ENCODE measurements at regions not wholly inside any gene's neighbourhood (a gene's known extent, or its start where the extent isn't known, plus 50 kb on each side); places are given as distances from the start of the nearest gene placed in this dataset.

DNA sequence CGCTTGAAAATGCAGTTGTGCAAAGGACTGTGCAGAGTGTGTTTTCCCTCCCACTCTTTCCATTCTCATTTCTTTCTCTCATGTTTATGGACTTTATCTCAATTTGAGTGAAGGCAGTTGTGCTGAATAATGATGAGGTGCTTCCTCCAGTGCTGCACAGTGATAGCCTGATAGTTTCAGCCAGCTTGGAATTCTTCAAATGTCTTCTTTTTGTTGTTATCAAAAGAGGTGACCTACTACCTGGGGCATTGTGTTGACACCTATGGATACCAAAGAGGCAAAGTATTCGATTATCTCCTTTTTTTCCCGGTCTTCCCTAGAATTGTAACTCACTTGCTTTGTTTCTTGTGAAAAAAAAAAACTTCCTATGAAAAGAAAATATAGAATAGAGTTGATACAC is 132.6 kb upstream of the ESRRG start:
- Histone ChIP-seq H2BK20ac (ENCODE audit: low read depth, low read length) (no peak overlapping the region), H3K18ac (ENCODE audit: low read depth, low read length) (no peak overlapping the region), H2BK120ac (ENCODE audit: low read depth, low read length) (no peak overlapping the region), H3K9ac (ENCODE audit: low read depth, low read length) (no peak overlapping the region), H3K27me3 (ENCODE audit: control insufficient read depth, insufficient read depth, low read length) (no peaks in the 10 kb centered on the region), H3K23ac (ENCODE audit: low read depth, low read length) (no peak overlapping the region), H3K4me3 (ENCODE audit: insufficient read depth, low read depth, low read length) (no peak overlapping the region), H3K79me1 (ENCODE audit: low read depth in 1 of 2, low read length in 2 of 2) (no peaks in the 10 kb centered on the region), H3K4me2 (ENCODE audit: low read depth, low read length) (no peak overlapping the region), H3K9me3 (ENCODE audit: control insufficient read depth, insufficient read depth, low read length) (no peaks in the 10 kb centered on the region), H3K27ac (ENCODE audit: insufficient read depth, low read length) (no peak overlapping the region), H3K4ac (ENCODE audit: low read depth, low read length) (no peak overlapping the region), H3K14ac (replicated peaks; ENCODE audit: low read depth, low read length) (no peak overlapping the region), H3K36me3 (ENCODE audit: control insufficient read depth, insufficient read depth, low read length) (no peaks in the 10 kb centered on the region), H4K5ac (ENCODE audit: low read depth, low read length) (no peak overlapping the region), H4K8ac (ENCODE audit: low read depth in 2 of 2, low read length in 2 of 2) (no peak overlapping the region), H4K20me1 (ENCODE audit: insufficient read depth, low read length) (no peaks in the 10 kb centered on the region), H2AK9ac (replicated peaks; ENCODE audit: low read depth, low read length, poor library complexity) (no peak overlapping the region), H2AK5ac (ENCODE audit: low read depth, low read length) (no peak overlapping the region), H2AFZ (replicated peaks; ENCODE audit: low read length, poor library complexity) (no peak overlapping the region), H2BK15ac (ENCODE audit: low read depth, low read length) (no peak overlapping the region), H3K9me1 (ENCODE audit: insufficient read depth, low read length) (no peaks in the 10 kb centered on the region), H4K91ac (ENCODE audit: insufficient read depth, low read depth, low read length) (no peak overlapping the region), H3K56ac (ENCODE audit: extremely low read depth, insufficient read depth, low read length) (no peak overlapping the region), H3K4me1 (ENCODE audit: control insufficient read depth, insufficient read depth, low read length) (no peaks in the 10 kb centered on the region), H2BK5ac (ENCODE audit: low read depth, low read length, poor library complexity, severe bottlenecking) (no peak overlapping the region)
- dilution Hi-C loops (cut with HindIII; ENCODE audit: low sequenced_read_pairs, unreplicated experiment) (no loop called here), intact Hi-C loops (cut with micrococcal nuclease) (no loop called here), in situ Hi-C loops (cut with MboI; ENCODE audit: low sequenced_read_pairs) (no loop called here)
- no peak for DNase-seq
- WGBS, 2 experiments (ENCODE audit: extremely low coverage in 2 of 2, insufficient read length in 1 of 2) = no CpG with 5 or more reads among the region's 3 CpGs
- CTCF ChIA-PET = no interaction called here
- no peak for ATAC-seq (ENCODE audit: low read depth)
- TF ChIP-seq POLR2A (IDR thresholded peaks at IDR 0.05; ENCODE audit: low read depth, low read length) (no peak), SMC3 (IDR thresholded peaks at IDR 0.05; ENCODE audit: low read depth, low read length) (no peak), FOS (IDR thresholded peaks at IDR 0.05; ENCODE audit: low read depth, low read length) (no peak), RFX5 (IDR thresholded peaks at IDR 0.05; ENCODE audit: low read depth, low read length) (no peak), BHLHE40 (IDR thresholded peaks at IDR 0.05; ENCODE audit: low read depth, low read length) (no peak), MAFK (IDR thresholded peaks at IDR 0.05; ENCODE audit: low read depth, low read length) (no peak), MAZ (IDR thresholded peaks at IDR 0.05; ENCODE audit: borderline replicate concordance, low read depth, low read length) (no peak), NFE2L2 (IDR thresholded peaks at IDR 0.05; ENCODE audit: low read depth, low read length) (no peak)
- TF ChIP-seq, protein P1, sequence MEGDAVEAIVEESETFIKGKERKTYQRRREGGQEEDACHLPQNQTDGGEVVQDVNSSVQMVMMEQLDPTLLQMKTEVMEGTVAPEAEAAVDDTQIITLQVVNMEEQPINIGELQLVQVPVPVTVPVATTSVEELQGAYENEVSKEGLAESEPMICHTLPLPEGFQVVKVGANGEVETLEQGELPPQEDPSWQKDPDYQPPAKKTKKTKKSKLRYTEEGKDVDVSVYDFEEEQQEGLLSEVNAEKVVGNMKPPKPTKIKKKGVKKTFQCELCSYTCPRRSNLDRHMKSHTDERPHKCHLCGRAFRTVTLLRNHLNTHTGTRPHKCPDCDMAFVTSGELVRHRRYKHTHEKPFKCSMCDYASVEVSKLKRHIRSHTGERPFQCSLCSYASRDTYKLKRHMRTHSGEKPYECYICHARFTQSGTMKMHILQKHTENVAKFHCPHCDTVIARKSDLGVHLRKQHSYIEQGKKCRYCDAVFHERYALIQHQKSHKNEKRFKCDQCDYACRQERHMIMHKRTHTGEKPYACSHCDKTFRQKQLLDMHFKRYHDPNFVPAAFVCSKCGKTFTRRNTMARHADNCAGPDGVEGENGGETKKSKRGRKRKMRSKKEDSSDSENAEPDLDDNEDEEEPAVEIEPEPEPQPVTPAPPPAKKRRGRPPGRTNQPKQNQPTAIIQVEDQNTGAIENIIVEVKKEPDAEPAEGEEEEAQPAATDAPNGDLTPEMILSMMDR (conservative IDR thresholded peaks at IDR 0.05; ENCODE audit: low read depth, low read length) = no peak
- POLR2A ChIA-PET (ENCODE audit: unreplicated experiment) = no interaction called here
- no TSS peak for BruUV-seq (replicated peaks)

Measured in IMR-90 (cell line).